Panc1 (cell line): ENCODE measurements at regions not wholly inside any gene's neighbourhood (a gene's known extent, or its start where the extent isn't known, plus 50 kb on each side); places are given as distances from the start of the nearest gene placed in this dataset.
"Not testable (repeated sequence)": the region's sequence is repeated elsewhere in the genome, so short reads cannot be mapped to it uniquely, and the experiment has no call there.

Source experiments
- ATAC-seq: fragments of 200-7000 bp; cut with Tn5 transposase; 2 replicates; pipeline ENCODE4 v1.9.1; 2020; ENCODE audit warnings: mild to moderate bottlenecking, moderate library complexity
- BruUV-seq: library from RNA; stranded (reverse); fragments of 400-500 nt; replicated peaks from 2 replicates; lab custom pipeline; 2021; lab: Mats Ljungman, UMichigan
- CTCF ChIA-PET: fragments of 300-600 bp; sonication (Branson Sonifier 250); formaldehyde crosslinking; loops from one replicate; lab custom pipeline; 2022; ENCODE audit warnings: antibody characterized with exemption; lab: Charles Lee
- POLR2A ChIA-PET: fragments of 300-600 bp; sonication (Branson Sonifier 250); formaldehyde crosslinking; loops from one replicate; lab custom pipeline; 2022; ENCODE audit warnings: antibody characterized with exemption; lab: Charles Lee
- DNase-seq: peaks from one replicate; pipeline ENCODE4 v3.0.0-alpha.2; 2010; ENCODE audit warnings: low read depth, low spot score
- H3K27ac ChIP-seq: 2 replicates; pipeline ENCODE4 v1.5.1; 2011; ENCODE audit warnings: mild to moderate bottlenecking, low read length, inconsistent platforms
- H3K27me3 ChIP-seq: fragments of 200-500 bp; sonication (Bioruptor generic); 2 replicates; pipeline ENCODE4 v1.6.0; 2014; ENCODE audit warnings: low read length, inconsistent platforms; ENCODE audit not compliant: control insufficient read depth, insufficient read depth
- H3K36me3 ChIP-seq: fragments of 200-500 bp; sonication (Bioruptor generic); 2 replicates; pipeline ENCODE4 v1.5.1; 2014; ENCODE audit warnings: inconsistent platforms, mild to moderate bottlenecking, low read length, moderate library complexity; ENCODE audit not compliant: control insufficient read depth, insufficient read depth
- H3K4me1 ChIP-seq: 2 replicates; pipeline ENCODE4 v1.5.1; 2011; ENCODE audit warnings: inconsistent platforms, mild to moderate bottlenecking, low read length, moderate library complexity; ENCODE audit not compliant: control insufficient read depth, insufficient read depth
- H3K4me3 ChIP-seq, 2 experiments: 2 replicates each; pipeline ENCODE4 v1.5.1; 2011 to 2012; ENCODE audit warnings: low read depth in 2 of 2, low read length in 2 of 2, mild to moderate bottlenecking in 2 of 2, inconsistent platforms in 1 of 2, moderate library complexity in 1 of 2
- H3K9me3 ChIP-seq: fragments of 200-500 bp; sonication (Bioruptor generic); 2 replicates; pipeline ENCODE4 v1.5.1; 2014; ENCODE audit warnings: low read depth, mild to moderate bottlenecking, inconsistent platforms, low read length, moderate library complexity; ENCODE audit not compliant: control insufficient read depth, insufficient read depth
- POLR2AphosphoS5 ChIP-seq: IDR thresholded peaks from 2 replicates; pipeline ENCODE4 v1.6.1; 2012; ENCODE audit warnings: mild to moderate bottlenecking, low read depth, low read length, moderate library complexity
- SIN3A ChIP-seq: IDR thresholded peaks from 2 replicates; pipeline ENCODE4 v1.6.1; 2012; ENCODE audit warnings: low read depth, mild to moderate bottlenecking, low read length, moderate library complexity, borderline replicate concordance; ENCODE audit not compliant: insufficient read depth
- TCF7L2 ChIP-seq: IDR thresholded peaks from 2 replicates; pipeline ENCODE4 v1.6.1; 2011; ENCODE audit warnings: mild to moderate bottlenecking, low read depth, low read length, inconsistent platforms
- in situ Hi-C: cut with HindIII; loops from 2 replicates; pipeline ENCODE4 v1.10.0; 2016; ENCODE audit warnings: low sequenced_read_pairs, low pct_unique_long_range_greater_than_20kb
- intact Hi-C: fragments of 100-400 bp; cut with micrococcal nuclease; formaldehyde crosslinking; loops from one replicate; pipeline ENCODE4 v1.10.0; 2022; ENCODE audit not compliant: unreplicated experiment
- TF ChIP-seq, protein P1 (sequence below): fragments of 450-650 bp; IDR thresholded peaks from 2 replicates; pipeline ENCODE4 v1.5.1; 2017; ENCODE audit warnings: mild to moderate bottlenecking
- TF ChIP-seq, protein P2 (sequence below), 2 experiments: IDR thresholded peaks; 2 replicates each; pipeline ENCODE4 v1.6.1; 2011 to 2012; ENCODE audit warnings: low read depth in 2 of 2, control low read depth in 1 of 2, low read length in 1 of 2, mild to moderate bottlenecking in 1 of 2, moderate library complexity in 1 of 2; ENCODE audit not compliant: insufficient read depth in 1 of 2

DNA sequence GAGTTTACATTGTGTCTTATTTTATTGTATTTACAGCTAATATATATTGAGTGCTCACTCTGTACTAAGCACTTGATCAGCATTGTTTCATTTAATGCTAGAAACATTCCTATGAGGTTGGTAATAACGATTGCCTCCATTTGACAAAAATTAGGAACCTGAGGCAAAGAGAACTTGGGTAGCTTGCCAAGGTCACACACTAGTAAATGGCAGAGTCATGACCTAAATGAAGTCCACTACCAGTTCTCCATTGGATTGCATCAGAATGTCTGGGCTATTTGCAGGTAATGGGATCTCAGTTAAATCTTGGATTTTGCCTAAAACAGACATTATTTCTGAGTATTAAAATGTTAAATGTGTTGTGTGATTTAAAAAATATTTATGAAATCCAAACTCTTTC, 65.8 kb upstream of the CRIM1 start:
- intact Hi-C loops (no loop called here), in situ Hi-C loops (no loop called here)
- DNase-seq: no peak
- no peak for ATAC-seq
- H3K4me3 ChIP-seq: no peak overlapping the region
- no peak overlapping the region for H3K27ac ChIP-seq
- ChIA-PET POLR2A (no interaction called here), CTCF (no interaction called here)
- H3K27me3 ChIP-seq: no peaks in the 10 kb centered on the region
- no peaks in the 10 kb centered on the region for H3K36me3 ChIP-seq
- BruUV-seq: no TSS peak
- no peaks in the 10 kb centered on the region for H3K4me1 ChIP-seq
- TF ChIP-seq TCF7L2 (no peak), SIN3A (no peak)
- no peaks in the 10 kb centered on the region for H3K9me3 ChIP-seq

DNA sequence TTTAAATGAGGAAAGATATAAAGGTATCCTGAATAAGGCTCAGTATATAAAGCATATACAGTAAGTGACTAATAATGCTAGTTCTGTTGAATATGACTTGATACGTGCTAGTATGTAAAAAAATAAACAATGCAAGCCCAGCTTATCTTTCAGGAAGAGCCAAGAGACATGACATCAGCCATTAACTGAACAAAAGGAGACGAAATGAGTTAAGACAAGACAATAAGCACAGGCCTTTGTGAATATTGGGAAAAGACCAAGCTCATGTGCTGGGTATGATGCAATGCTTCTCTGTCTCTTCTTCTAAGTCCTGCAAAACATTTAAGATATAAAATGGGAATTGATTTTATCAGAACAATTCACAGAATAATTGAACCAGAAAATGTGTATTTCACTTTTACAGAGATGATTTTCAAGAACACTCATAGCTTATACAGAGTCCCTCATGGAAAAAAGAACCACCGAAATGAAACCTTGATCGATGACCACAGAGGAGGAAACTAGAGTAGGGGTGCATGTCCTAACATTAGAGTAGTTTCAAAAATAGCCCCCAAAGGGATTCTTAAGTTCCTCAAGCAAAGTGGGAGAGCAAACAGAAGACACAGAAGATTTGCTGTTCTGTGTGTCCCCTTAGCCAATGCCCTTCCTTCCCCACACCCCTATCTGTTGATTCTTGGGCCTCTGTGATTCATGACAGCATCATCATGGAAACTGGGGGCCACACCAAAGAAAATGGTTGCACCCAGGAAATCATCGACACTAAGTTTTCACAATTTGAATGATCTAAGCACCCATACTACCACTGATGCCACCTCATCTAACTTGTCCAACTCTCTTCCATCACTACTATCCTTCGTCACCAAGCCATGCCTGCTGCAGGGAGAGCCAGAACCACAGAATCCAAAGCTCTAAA, 68.0 kb upstream of the CRIM1 start:
- intact Hi-C loops (no loop called here), in situ Hi-C loops (no loop called here)
- no peak overlapping the region for H3K4me3 ChIP-seq
- no peaks in the 10 kb centered on the region for H3K4me1 ChIP-seq
- no peaks in the 10 kb centered on the region for H3K27me3 ChIP-seq
- H3K36me3 ChIP-seq: no peaks in the 10 kb centered on the region
- DNase-seq (no peak), ATAC-seq (no peak)
- POLR2A ChIA-PET: no interaction called here
- no TSS peak for BruUV-seq
- no peak for TF ChIP-seq SIN3A
- TF ChIP-seq, protein P1, sequence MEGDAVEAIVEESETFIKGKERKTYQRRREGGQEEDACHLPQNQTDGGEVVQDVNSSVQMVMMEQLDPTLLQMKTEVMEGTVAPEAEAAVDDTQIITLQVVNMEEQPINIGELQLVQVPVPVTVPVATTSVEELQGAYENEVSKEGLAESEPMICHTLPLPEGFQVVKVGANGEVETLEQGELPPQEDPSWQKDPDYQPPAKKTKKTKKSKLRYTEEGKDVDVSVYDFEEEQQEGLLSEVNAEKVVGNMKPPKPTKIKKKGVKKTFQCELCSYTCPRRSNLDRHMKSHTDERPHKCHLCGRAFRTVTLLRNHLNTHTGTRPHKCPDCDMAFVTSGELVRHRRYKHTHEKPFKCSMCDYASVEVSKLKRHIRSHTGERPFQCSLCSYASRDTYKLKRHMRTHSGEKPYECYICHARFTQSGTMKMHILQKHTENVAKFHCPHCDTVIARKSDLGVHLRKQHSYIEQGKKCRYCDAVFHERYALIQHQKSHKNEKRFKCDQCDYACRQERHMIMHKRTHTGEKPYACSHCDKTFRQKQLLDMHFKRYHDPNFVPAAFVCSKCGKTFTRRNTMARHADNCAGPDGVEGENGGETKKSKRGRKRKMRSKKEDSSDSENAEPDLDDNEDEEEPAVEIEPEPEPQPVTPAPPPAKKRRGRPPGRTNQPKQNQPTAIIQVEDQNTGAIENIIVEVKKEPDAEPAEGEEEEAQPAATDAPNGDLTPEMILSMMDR: no peak
- TF ChIP-seq, protein P2, sequence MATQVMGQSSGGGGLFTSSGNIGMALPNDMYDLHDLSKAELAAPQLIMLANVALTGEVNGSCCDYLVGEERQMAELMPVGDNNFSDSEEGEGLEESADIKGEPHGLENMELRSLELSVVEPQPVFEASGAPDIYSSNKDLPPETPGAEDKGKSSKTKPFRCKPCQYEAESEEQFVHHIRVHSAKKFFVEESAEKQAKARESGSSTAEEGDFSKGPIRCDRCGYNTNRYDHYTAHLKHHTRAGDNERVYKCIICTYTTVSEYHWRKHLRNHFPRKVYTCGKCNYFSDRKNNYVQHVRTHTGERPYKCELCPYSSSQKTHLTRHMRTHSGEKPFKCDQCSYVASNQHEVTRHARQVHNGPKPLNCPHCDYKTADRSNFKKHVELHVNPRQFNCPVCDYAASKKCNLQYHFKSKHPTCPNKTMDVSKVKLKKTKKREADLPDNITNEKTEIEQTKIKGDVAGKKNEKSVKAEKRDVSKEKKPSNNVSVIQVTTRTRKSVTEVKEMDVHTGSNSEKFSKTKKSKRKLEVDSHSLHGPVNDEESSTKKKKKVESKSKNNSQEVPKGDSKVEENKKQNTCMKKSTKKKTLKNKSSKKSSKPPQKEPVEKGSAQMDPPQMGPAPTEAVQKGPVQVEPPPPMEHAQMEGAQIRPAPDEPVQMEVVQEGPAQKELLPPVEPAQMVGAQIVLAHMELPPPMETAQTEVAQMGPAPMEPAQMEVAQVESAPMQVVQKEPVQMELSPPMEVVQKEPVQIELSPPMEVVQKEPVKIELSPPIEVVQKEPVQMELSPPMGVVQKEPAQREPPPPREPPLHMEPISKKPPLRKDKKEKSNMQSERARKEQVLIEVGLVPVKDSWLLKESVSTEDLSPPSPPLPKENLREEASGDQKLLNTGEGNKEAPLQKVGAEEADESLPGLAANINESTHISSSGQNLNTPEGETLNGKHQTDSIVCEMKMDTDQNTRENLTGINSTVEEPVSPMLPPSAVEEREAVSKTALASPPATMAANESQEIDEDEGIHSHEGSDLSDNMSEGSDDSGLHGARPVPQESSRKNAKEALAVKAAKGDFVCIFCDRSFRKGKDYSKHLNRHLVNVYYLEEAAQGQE (IDR thresholded peaks at IDR 0.05; ENCODE audit: insufficient read depth in 1 of 2, low read depth in 2 of 2, low read length in 1 of 2): no peak
- TF ChIP-seq POLR2AphosphoS5: no peak
- TF ChIP-seq TCF7L2: no peak
- H3K27ac ChIP-seq: no peak overlapping the region
- H3K9me3 ChIP-seq: no peaks in the 10 kb centered on the region
- CTCF ChIA-PET: no interaction called here

DNA sequence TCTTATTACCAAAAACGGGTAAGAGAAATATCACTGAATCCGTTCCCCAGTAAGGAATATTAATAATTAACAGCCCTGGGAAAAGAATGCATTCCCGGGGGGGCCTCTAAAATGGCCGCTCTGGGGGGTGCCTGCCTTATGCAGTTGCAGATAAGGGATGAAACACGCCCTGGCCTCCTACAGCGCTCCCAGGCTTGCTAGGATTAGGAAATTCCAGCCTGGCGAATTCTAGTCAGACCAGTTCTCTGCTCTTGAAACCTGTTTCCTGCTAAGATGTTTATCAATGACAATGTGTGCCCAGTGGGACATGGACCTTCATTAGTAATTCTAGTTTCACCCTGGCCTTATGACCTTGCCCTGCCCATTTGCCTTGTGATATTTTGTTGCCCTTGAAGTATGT, 76.1 kb upstream of the CRIM1 start:
- POLR2A ChIA-PET, H3K27ac ChIP-seq, intact Hi-C loops: not testable (repeated sequence)

More for the DNA sequence above, 76.1 kb upstream of the CRIM1 start:
- H3K4me1 ChIP-seq, BruUV-seq, H3K27me3 ChIP-seq, DNase-seq, H3K4me3 ChIP-seq, H3K9me3 ChIP-seq, H3K36me3 ChIP-seq, CTCF ChIA-PET, in situ Hi-C loops, ATAC-seq: not testable (repeated sequence)
